Fibroblast of gingiva (primary cell): ENCODE measurements at regions not wholly inside any gene's neighbourhood (a gene's known extent, or its start where the extent isn't known, plus 50 kb on each side); places are given as distances from the start of the nearest gene placed in this dataset.

Experiments used
- DNase-seq: peaks from one replicate; pipeline ENCODE4 v3.0.0-alpha.2; 2011; ENCODE audit warnings: low read depth

GRCh38 chr3:124674336-124674735 lies 55.9 kb upstream of the UMPS start:
- no peak for DNase-seq

DNA sequence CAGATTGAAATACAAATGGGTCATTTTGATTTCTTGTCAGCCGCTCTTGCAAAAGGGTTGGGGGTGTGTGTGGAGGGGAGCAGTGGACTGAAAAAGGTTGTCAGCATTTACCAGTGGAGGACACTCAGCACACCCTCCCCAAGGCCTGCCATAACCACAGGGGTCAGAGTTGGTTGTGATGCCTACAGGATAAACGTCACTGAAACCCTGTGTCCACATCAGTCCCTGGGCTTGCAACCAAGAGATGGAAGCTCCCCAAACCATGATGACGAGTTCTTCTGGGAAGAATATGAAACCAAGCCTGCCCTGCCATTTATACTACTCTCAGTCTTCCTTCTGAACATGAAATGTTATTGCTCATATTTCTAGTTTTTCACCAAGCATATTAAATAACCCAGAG lies 54.0 kb upstream of the UMPS start:
- DNase-seq: peak; percentile 95

DNA sequence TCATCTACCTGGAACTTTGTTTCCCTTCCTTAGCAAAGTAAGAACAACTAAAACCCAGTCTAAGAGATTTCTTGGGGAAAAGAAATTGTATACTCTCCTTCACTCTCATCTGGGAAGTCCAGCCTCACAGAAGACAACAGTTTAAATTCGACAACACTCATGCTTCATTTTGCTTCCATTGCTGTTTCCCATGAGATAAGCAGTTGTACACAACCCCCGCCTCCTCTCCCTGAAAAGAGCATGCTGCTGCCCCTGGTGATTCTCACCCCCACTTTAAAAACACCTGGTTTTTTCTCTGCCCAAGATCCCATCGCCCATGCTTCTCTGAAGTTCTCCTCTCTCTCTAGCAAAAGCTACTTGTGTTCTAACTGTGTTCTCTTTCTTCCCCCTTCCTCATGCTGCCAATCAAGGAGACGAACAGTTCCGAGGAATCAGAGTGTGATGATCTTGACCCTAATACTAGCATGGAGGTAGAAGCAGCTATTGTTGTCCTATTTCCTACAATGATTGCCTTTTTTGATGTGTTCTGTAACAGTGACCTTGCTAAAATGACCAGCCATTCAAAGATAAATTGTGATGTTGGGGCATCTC lies 51.1 kb upstream of the UMPS start:
- DNase-seq: no peak
